GM18861 (cell line): ENCODE measurements at regions not wholly inside any gene's neighbourhood (a gene's known extent, or its start where the extent isn't known, plus 50 kb on each side); places are given as distances from the start of the nearest gene placed in this dataset.
"Not testable (repeated sequence)": the region's sequence is repeated elsewhere in the genome, so short reads cannot be mapped to it uniquely, and the experiment has no call there.

Experiments
- ATAC-seq: cut with Tn5 transposase; IDR thresholded peaks from one replicate; pipeline ENCODE4 v1.9.1; 2021; ENCODE audit not compliant: unreplicated experiment

GRCh38 chr5:108590799-108591198 is 156.9 kb upstream of the FER start:
- no peak for ATAC-seq

GRCh38 chr5:108588323-108588722 is 159.4 kb upstream of the FER start:
- no peak for ATAC-seq

GRCh38 chr5:108587821-108588220 is 159.9 kb upstream of the FER start:
- ATAC-seq: no peak

GRCh38 chr5:108581026-108581425 is 166.7 kb upstream of the FER start:
- ATAC-seq: no peak

- ATAC-seq: no peak
These were observed 168.5 kb upstream of the FER start for GRCh38 chr5:108579236-108579635.

- ATAC-seq: no peak
These were observed 168.9 kb upstream of the FER start for GRCh38 chr5:108578791-108579190.

- ATAC-seq: no peak
These were observed 180.3 kb upstream of the FER start for GRCh38 chr5:108567429-108567828.

GRCh38 chr5:108564441-108564840 is 182.5 kb upstream of the FBXL17 start:
- no peak for ATAC-seq

GRCh38 chr5:108562205-108562454 is 180.2 kb upstream of the FBXL17 start:
- ATAC-seq: no peak

GRCh38 chr5:108561416-108562204 is 179.7 kb upstream of the FBXL17 start:
- ATAC-seq: no peak

- no peak for ATAC-seq
These were observed 178.7 kb upstream of the FBXL17 start for GRCh38 chr5:108560581-108560980.

- ATAC-seq: no peak
These were observed 178.3 kb upstream of the FBXL17 start for GRCh38 chr5:108560166-108560565.

- ATAC-seq: not testable (repeated sequence)
These were observed 176.9 kb upstream of the FBXL17 start for GRCh38 chr5:108558840-108559239.

GRCh38 chr5:108558142-108558541 is 176.2 kb upstream of the FBXL17 start:
- ATAC-seq: not testable (repeated sequence)

GRCh38 chr5:108557686-108558085 is 175.8 kb upstream of the FBXL17 start:
- ATAC-seq: no peak

GRCh38 chr5:108556441-108557145 is 174.7 kb upstream of the FBXL17 start:
- no peak for ATAC-seq

GRCh38 chr5:108548684-108549596 is 167.0 kb upstream of the FBXL17 start:
- ATAC-seq: no peak

GRCh38 chr5:108546939-108547338 is 165.0 kb upstream of the FBXL17 start:
- ATAC-seq: no peak

- ATAC-seq: no peak
These were observed 163.4 kb upstream of the FBXL17 start for GRCh38 chr5:108545301-108545700.

GRCh38 chr5:108543486-108543885 is 161.6 kb upstream of the FBXL17 start:
- ATAC-seq: no peak

- peak; percentile 48 for ATAC-seq
These were observed 159.9 kb upstream of the FBXL17 start for GRCh38 chr5:108541836-108542235.

GRCh38 chr5:108536321-108536720 is 154.4 kb upstream of the FBXL17 start:
- ATAC-seq: no peak
